NCI-H146 treated with DMSO at 0.1 percent for 48 hours (cell line): ENCODE measurements at regions not wholly inside any gene's neighbourhood (a gene's known extent, or its start where the extent isn't known, plus 50 kb on each side); places are given as distances from the start of the nearest gene placed in this dataset.
"Not testable (repeated sequence)": the region's sequence is repeated elsewhere in the genome, so short reads cannot be mapped to it uniquely, and the experiment has no call there.

Source experiments
- DNase-seq: peaks from one replicate; lab custom pipeline; 2025; ENCODE audit not compliant: unreplicated experiment; lab: John Stamatoyannopoulos, UW

GRCh38 chr12:127038761-127039160, 1228.2 kb upstream of the TMEM132C start:
- DNase-seq, result no peak

DNA sequence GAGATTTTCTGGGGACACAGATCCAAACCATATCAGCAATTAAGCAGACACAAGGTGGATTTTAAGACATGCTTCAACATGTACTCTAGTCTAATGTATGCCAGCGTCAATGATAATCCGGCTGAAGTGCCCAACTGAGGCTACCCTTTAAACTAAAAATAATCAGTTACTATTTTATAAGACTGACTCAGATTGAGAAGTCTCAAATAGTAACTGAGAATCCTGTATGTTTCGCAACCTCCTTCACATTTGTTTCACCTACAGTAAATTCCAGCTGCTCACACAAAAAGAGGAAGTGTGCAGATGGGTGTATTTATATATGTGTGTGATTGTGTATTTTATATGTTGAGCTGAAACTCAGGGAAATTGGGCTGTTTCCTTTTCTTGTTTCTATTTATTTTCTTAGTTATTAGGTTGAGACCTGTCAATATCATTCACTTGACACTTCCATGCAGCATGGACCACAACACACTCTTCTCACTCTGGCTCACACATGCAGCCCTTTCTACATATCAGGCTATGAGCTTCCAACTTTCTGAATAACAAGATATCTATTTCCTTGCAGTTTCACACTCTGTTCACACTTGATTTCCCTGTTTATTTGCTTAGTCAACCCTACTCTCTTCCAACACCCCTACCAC, 1224.9 kb upstream of the TMEM132C start:
- DNase-seq, result no peak

DNA sequence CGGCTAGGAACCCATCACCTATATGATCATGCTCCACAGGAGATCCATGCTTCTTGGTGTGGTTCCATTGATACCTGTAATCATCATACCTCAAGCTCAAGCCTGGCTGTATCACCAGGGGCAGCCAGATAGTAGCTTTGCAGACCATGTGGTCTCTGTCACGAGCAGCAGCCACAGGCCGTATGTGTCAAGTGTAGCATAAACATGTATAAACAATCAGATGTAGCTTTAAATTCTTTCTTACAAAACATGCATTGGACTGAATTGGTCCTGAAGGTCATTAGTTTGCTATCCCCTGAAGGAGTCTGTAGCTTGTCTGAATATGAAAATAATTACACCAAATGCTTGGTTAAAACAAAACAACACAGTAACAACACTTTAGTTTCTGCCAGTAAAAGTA, 1223.2 kb upstream of the TMEM132C start:
- DNase-seq, result no peak

GRCh38 chr12:127044836-127045235, 1222.1 kb upstream of the TMEM132C start:
- DNase-seq, result no peak

DNA sequence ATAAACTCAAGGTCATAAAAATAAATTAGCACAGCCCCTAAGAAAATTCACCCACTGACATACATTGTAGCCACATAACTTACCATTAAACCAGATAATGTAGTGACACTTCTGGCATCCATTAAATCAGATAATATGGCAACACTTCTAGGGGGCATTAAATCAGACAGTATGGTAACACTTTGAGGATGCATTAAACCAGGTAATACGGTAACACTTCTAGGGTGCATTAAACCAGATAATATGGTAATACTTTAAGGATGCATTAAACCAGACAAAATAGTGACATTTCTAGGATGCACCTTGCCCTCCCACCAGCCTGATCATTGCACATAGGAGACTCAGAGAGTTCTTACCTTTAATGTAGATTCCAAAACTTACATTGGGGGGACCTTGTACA, 1220.5 kb upstream of the TMEM132C start:
- DNase-seq, result no peak

GRCh38 chr12:127048057-127048456, 1218.9 kb upstream of the TMEM132C start:
- no peak for DNase-seq

- not testable (repeated sequence) for DNase-seq
These were observed 1218.4 kb upstream of the TMEM132C start for GRCh38 chr12:127048525-127048924.

GRCh38 chr12:127051139-127051538, 1215.8 kb upstream of the TMEM132C start:
- no peak for DNase-seq

DNA sequence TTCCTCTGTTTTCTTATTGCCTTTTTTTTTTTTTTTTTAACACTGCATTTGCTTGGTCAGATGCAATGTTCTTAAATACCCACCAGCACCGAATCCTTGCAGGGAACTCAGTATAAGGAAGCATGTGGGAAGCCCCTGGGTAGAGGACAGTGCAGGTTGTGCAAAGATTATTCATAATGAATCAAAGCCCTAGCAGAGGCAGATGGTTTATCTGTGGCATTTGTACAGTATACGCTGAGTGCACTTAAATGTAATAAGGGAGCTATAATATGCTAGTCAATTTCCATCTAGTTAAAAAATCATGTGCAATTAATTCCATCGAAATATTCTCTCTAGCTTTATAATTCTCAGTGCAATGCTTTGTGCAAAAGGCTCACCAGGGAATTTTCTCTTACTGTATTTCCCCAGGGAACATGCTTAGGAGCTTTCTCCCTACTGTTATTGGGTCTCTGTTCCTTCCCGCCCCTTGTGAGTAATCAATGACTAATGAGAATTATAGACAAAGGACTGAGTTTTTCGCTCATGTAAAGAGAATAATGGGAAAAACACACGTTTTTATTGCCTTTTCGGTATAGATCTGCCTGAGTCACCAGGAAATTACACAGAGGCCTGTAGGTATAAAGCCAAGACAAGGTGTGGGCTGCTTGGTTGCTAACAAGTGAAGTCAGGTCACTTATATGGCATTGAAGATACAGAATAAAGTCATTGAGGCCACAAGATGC, 1214.3 kb upstream of the TMEM132C start:
- no peak for DNase-seq

DNA sequence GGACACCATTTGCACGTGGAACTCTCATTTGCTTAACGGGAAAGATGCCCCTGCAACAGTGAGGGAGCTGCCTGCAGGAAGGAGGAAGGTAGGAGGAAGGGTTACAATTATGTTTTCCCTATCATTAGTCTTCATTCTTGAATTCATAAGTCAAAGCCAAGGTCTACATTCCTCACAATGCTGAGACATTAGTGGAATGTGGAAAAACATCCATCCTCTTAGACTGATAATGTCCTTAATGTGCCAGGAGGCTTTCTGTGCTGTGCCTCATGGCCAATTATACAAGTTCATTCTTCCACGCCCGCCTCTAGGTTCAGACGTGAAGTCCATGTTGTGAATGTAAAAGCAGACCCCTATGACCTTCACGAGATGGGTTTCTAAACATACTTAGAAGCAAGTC, 1212.4 kb upstream of the TMEM132C start:
- DNase-seq, result no peak

- no peak for DNase-seq
These were observed 1206.6 kb upstream of the TMEM132C start for GRCh38 chr12:127060310-127060847.

GRCh38 chr12:127060933-127061332, 1206.0 kb upstream of the TMEM132C start:
- DNase-seq, result no peak

DNA sequence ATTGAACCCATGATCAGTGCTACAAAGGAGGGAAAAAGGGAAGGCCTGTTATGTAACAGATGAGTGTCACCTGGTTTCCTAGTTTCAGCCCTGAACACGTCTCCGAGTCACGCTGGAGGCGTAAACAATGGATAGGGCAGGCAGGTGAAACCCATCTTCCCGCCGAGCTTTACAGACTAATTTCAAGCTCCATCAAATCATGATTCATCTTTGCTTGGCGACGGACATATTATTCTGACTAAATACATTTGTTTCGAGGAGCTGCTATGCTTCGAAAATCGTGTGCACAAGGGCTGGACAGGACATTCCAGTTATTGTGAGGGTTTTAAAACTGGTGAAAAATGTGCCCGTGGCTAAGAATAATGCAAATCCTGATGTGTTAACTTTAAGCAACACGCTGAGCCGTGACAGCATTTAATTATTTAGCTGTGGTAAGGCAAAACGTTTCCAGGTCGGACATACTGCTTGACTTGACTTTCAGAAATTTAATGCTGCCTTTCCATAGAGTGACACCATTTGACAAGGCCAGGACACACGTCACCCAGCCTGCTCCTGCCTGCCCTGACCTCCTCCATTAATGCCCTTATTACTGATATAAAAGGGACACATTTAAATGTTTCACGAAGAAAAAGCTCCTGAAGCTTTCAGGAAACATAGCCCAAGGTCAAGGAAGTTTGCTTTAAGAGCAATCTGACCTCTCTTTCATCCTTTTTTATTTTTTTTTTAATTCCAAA, 1203.5 kb upstream of the TMEM132C start:
- no peak for DNase-seq

DNA sequence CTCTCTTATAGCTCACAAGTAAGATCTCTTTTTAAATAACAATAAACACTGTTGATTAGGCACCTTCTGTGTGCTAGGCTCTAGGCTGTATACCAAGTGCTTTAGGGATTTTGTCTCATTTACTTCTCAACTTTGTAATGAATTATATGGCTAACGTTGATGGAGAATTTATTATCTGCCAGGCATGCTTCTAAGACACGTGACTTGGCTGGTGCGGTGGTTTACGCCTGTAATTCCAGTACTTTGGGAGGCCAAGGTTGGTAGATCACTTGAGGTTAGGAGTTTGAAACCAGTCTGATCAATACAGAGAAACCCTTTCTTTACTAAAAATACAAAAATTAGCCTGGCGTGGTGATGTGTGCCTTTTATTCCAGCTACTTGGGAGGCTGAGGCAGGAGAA, 1202.8 kb upstream of the TMEM132C start:
- DNase-seq, result no peak

DNA sequence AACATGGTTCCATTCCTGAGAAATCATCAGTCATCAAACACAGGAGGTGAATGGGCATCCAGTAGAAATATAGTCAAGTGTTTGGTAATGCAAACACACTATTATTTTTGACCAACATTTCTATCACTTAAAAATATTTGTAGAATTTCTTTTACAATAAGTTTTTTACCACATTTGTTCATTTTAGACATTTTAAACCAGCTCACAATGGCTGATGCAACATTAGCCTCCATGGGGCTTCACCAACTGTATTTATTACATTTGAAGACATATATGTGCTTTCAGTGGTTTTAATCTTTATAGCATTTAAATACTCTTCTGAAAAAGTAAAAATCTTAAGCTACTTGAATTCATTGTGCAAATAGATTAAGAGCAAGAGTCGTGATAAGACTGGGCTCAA, 1201.4 kb upstream of the TMEM132C start:
- no peak for DNase-seq

GRCh38 chr12:127070515-127071157, 1196.3 kb upstream of the TMEM132C start:
- DNase-seq, result no peak

GRCh38 chr12:127074161-127074560, 1192.8 kb upstream of the TMEM132C start:
- no peak for DNase-seq

GRCh38 chr12:127075981-127076380, 1191.0 kb upstream of the TMEM132C start:
- DNase-seq, result no peak

DNA sequence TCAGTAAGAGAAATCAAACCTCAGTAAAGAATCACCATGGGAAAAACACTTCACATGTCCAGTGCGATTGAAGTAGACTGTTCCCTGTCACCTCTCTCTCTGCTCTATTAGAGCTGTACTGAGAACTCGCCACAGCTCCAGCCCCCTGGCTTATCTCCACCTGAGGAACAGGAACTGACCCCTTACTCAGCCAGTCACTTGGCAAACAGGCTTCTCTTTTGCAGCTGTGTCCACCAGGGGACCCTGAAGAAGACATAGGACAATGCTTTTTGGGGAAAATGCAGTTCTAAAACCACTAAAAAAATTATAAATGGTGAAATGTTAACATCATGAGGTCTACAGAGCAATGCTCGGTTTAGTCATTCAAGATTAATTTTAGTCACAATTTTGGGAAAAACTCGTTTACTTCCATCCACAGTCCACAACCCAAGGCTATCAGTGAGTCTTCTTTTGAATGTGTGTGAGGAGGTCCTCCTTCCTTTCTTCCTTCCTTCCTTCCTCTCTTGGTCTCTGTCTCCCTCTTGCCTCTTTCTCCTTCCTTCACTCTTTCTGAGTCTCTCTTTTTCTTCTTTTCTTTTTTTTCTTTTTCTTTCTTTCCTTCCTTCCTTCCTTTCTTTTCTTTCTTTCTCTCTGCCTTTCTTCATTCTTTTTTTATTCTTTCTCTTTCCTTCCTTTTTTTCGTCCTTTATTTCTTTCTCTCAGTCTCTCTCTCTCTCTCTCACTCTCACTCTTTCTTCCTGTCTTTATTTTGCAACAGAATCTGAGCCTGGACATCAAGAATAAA, 1189.5 kb upstream of the TMEM132C start:
- no peak for DNase-seq

- no peak for DNase-seq
These were observed 1188.2 kb upstream of the TMEM132C start for GRCh38 chr12:127078577-127079350.
